Endothelial cell of umbilical vein (primary cell): ENCODE measurements at regions not wholly inside any gene's neighbourhood (a gene's known extent, or its start where the extent isn't known, plus 50 kb on each side); places are given as distances from the start of the nearest gene placed in this dataset.

Experiments
- CTCF ChIP-seq, 2 donors: IDR thresholded peaks; 1 replicate in 1 of 2; 2 replicates in 1 of 2; pipeline ENCODE4 v1.5.1; 2011; ENCODE audit warnings: low read length in 2 of 2, mild to moderate bottlenecking in 2 of 2, moderate library complexity in 2 of 2, control low read depth in 1 of 2, inconsistent platforms in 1 of 2, low read depth in 1 of 2; ENCODE audit not compliant: insufficient read depth in 1 of 2; ENCODE audit errors: extremely low read depth in 1 of 2
- MAX ChIP-seq: IDR thresholded peaks from 2 replicates; pipeline ENCODE4 v1.6.1; 2011; ENCODE audit not compliant: insufficient read depth, insufficient read length
- POLR2A ChIP-seq: IDR thresholded peaks from 2 replicates; pipeline ENCODE4 v1.6.1; 2012; ENCODE audit warnings: low read depth, mild to moderate bottlenecking, control low read depth, low read length
- POLR2AphosphoS5 ChIP-seq: IDR thresholded peaks from 2 replicates; pipeline ENCODE4 v1.6.1; 2012; ENCODE audit warnings: low read depth, mild to moderate bottlenecking, control low read depth, low read length, moderate library complexity; ENCODE audit not compliant: insufficient read depth

- TF ChIP-seq CTCF (IDR thresholded peaks at IDR 0.05; ENCODE audit: extremely low read depth in 1 of 2, insufficient read depth in 1 of 2, low read depth in 1 of 2, low read length in 2 of 2) (no peak), MAX (no peak), POLR2AphosphoS5 (no peak), POLR2A (no peak)
These were observed 124.4 kb upstream of the ADCY2 start for GRCh38 chr5:7271435-7272084.
